NCI-H146 (cell line): ENCODE measurements at regions not wholly inside any gene's neighbourhood (a gene's known extent, or its start where the extent isn't known, plus 50 kb on each side); places are given as distances from the start of the nearest gene placed in this dataset.

Source experiments
- DNase-seq: peaks from one replicate; lab custom pipeline; 2025; lab: John Stamatoyannopoulos, UW

- DNase-seq: peak; percentile 30
Measured at GRCh38 chr1:23639460-23640095, 52.0 kb upstream of the RPL11 start.

- DNase-seq: no peak
Measured at GRCh38 chr1:23638786-23639241, 52.8 kb upstream of the RPL11 start.

GRCh38 chr1:23638188-23638619, 53.4 kb upstream of the RPL11 start:
- no peak for DNase-seq

GRCh38 chr1:23636009-23636408, 55.6 kb upstream of the RPL11 start:
- DNase-seq: no peak

GRCh38 chr1:23634840-23635651, 56.6 kb upstream of the RPL11 start:
- DNase-seq: peak; percentile 42

GRCh38 chr1:23634518-23634839, 57.1 kb upstream of the RPL11 start:
- DNase-seq: no peak

- no peak for DNase-seq
Measured at GRCh38 chr1:23632479-23633160, 59.0 kb upstream of the RPL11 start.

- DNase-seq: no peak
Measured at GRCh38 chr1:23629708-23630290, 61.8 kb upstream of the RPL11 start.

GRCh38 chr1:23628951-23629387, 62.6 kb upstream of the RPL11 start:
- no peak for DNase-seq

GRCh38 chr1:23627069-23627735, 64.4 kb upstream of the RPL11 start:
- no peak for DNase-seq

- no peak for DNase-seq
Measured at GRCh38 chr1:23625929-23626535, 65.6 kb upstream of the RPL11 start.

- no peak for DNase-seq
Measured at GRCh38 chr1:23625459-23625858, 66.1 kb upstream of the RPL11 start.

GRCh38 chr1:23624440-23624839, 65.1 kb upstream of the ID3 start:
- no peak for DNase-seq

GRCh38 chr1:23622284-23622683, 63.0 kb upstream of the ID3 start:
- DNase-seq: no peak

- no peak for DNase-seq
Measured at GRCh38 chr1:23620605-23621004, 61.3 kb upstream of the ID3 start.

GRCh38 chr1:23619299-23620188, 60.2 kb upstream of the ID3 start:
- DNase-seq: peak; percentile 91

GRCh38 chr1:23618586-23619083, 59.3 kb upstream of the ID3 start:
- DNase-seq: no peak

- no peak for DNase-seq
Measured at GRCh38 chr1:23617084-23617521, 57.8 kb upstream of the ID3 start.

- DNase-seq: no peak
Measured at GRCh38 chr1:23616292-23616824, 57.1 kb upstream of the ID3 start.

- DNase-seq: no peak
Measured at GRCh38 chr1:23615852-23616251, 56.6 kb upstream of the ID3 start.
